ENCODE measurements at regions not wholly inside any gene's neighbourhood (a gene's known extent, or its start where the extent isn't known, plus 50 kb on each side); places are given as distances from the start of the nearest gene placed in this dataset.

GRCh38 chr2:33949371-33949770 is 350.3 kb upstream of the FAM98A start:
- ATAC-seq (no peak), DNase-seq (ENCODE audit: low spot score) (no peak)
- peaks cover 38% of the 10 kb centered on the region for H3K9me3 Mint-ChIP-seq
- ChIA-PET CTCF (no interaction called here), POLR2A (no interaction called here)
- no peaks in the 10 kb centered on the region for H3K4me1 Mint-ChIP-seq
- no peak overlapping the region for H3K4me3 Mint-ChIP-seq
- no peak overlapping the region for H3K27ac Mint-ChIP-seq
- TF ChIP-seq HMGA2 (CRISPR knock-in tag; IDR thresholded peaks at IDR 0.05): no peak
- no peak for TF ChIP-seq ELF4 (CRISPR knock-in tag; IDR thresholded peaks at IDR 0.05; ENCODE audit: low read depth)
- TF ChIP-seq ZNF281 (CRISPR knock-in tag; IDR thresholded peaks at IDR 0.05): no peak
- no peak for TF ChIP-seq ZNF532 (CRISPR knock-in tag; IDR thresholded peaks at IDR 0.05; ENCODE audit: borderline replicate concordance)
- TF ChIP-seq ZNF121 (CRISPR knock-in tag; IDR thresholded peaks at IDR 0.05): no peak
- no peak for TF ChIP-seq NR2C2 (CRISPR knock-in tag; IDR thresholded peaks at IDR 0.05)
- TF ChIP-seq RORB (CRISPR knock-in tag; IDR thresholded peaks at IDR 0.05): no peak
- TF ChIP-seq EMX1 (CRISPR knock-in tag; IDR thresholded peaks at IDR 0.05): no peak
- TF ChIP-seq ERG (CRISPR knock-in tag; IDR thresholded peaks at IDR 0.05): no peak
- peaks cover 5% of the 10 kb centered on the region; the same call in 1 of the 2 replicates for H3K36me3 Mint-ChIP-seq
- H3K27me3 Mint-ChIP-seq (ENCODE audit: low read depth): no peaks in the 10 kb centered on the region

- H3K27me3 Mint-ChIP-seq (ENCODE audit: low read depth): no peaks in the 10 kb centered on the region
- H3K4me1 Mint-ChIP-seq: no peaks in the 10 kb centered on the region
- ATAC-seq: no peak
- peaks cover 5% of the 10 kb centered on the region; the same call in 1 of the 2 replicates for H3K36me3 Mint-ChIP-seq
- ChIA-PET POLR2A (no interaction called here), CTCF (no interaction called here)
- H3K27ac Mint-ChIP-seq: no peak overlapping the region
- TF ChIP-seq ZNF396 (CRISPR knock-in tag; IDR thresholded peaks at IDR 0.05; ENCODE audit: borderline replicate concordance) (no peak), TCF7 (CRISPR knock-in tag; IDR thresholded peaks at IDR 0.05; ENCODE audit: low read depth) (no peak), FOXP1 (CRISPR knock-in tag; IDR thresholded peaks at IDR 0.05; ENCODE audit: borderline replicate concordance) (no peak), TEAD4 (CRISPR knock-in tag; IDR thresholded peaks at IDR 0.05) (no peak), E2F4 (CRISPR knock-in tag; IDR thresholded peaks at IDR 0.05; ENCODE audit: borderline replicate concordance, low read depth) (no peak), FOXK1 (CRISPR knock-in tag; IDR thresholded peaks at IDR 0.05) (no peak), SP1 (CRISPR knock-in tag; conservative IDR thresholded peaks at IDR 0.05) (no peak), GABPB1 (CRISPR knock-in tag; IDR thresholded peaks at IDR 0.05) (no peak), ZNF671 (CRISPR knock-in tag; IDR thresholded peaks at IDR 0.05) (no peak), CDX4 (CRISPR knock-in tag; IDR thresholded peaks at IDR 0.05; ENCODE audit: borderline replicate concordance) (no peak), JUN (CRISPR knock-in tag; IDR thresholded peaks at IDR 0.05) (no peak)
- no peak for DNase-seq (ENCODE audit: low spot score)
- H3K9me3 Mint-ChIP-seq: peaks cover 36% of the 10 kb centered on the region
- no peak overlapping the region for H3K4me3 Mint-ChIP-seq
Measured at GRCh38 chr2:33946193-33946592, 347.1 kb upstream of the FAM98A start.

Measured in WTC11 (cell line).